ENCODE measurements at regions not wholly inside any gene's neighbourhood (a gene's known extent, or its start where the extent isn't known, plus 50 kb on each side); places are given as distances from the start of the nearest gene placed in this dataset.

- Histone ChIP-seq H3K9me2 (ENCODE audit: insufficient read depth) (peaks cover 11% of the 10 kb centered on the region; the same call in 1 of the 2 replicates), H4K20me1 (replicated peaks; ENCODE audit: insufficient read depth) (no peaks in the 10 kb centered on the region), H3K4me3 (no peak overlapping the region), H3K36me3 (ENCODE audit: insufficient read depth) (no peaks in the 10 kb centered on the region; the same call in 1 of the 2 replicates), H3F3A (replicated peaks; ENCODE audit: low read depth) (no peaks in the 10 kb centered on the region), H3K79me2 (replicated peaks; ENCODE audit: insufficient read depth) (no peaks in the 10 kb centered on the region), H3K27me3 (ENCODE audit: insufficient read depth) (no peaks in the 10 kb centered on the region), H3K27ac (ENCODE audit: low read depth) (no peak overlapping the region), H2AFZ (no peak overlapping the region; the same call in 1 of the 2 replicates), H3K4me1 (ENCODE audit: insufficient read depth) (no peaks in the 10 kb centered on the region), H3K4me2 (no peak overlapping the region)
- Mint-ChIP-seq H3K27ac (no peak overlapping the region), H3K4me1 (no peaks in the 10 kb centered on the region), H3K36me3 (ENCODE audit: low read depth) (peaks cover 29% of the 10 kb centered on the region), H3K4me3 (no peak overlapping the region), H3K27me3 (ENCODE audit: insufficient read depth, low read depth, poor library complexity) (peaks cover 2% of the 10 kb centered on the region), H3K9me3 (peaks cover 34% of the 10 kb centered on the region)
- TF ChIP-seq CREB1 (CRISPR knock-in tag; IDR thresholded peaks at IDR 0.05; ENCODE audit: low read depth) (no peak), NANOG (IDR thresholded peaks at IDR 0.05; ENCODE audit: borderline replicate concordance) (no peak), ZNF462 (CRISPR knock-in tag; IDR thresholded peaks at IDR 0.05) (no peak), ETS1 (IDR thresholded peaks at IDR 0.05) (no peak), CTCF (conservative IDR thresholded peaks at IDR 0.05; ENCODE audit: low read depth in 2 of 2) (no peak), ZNF331 (CRISPR knock-in tag; IDR thresholded peaks at IDR 0.05; ENCODE audit: low read depth) (no peak)
- TF ChIP-seq, protein P1, sequence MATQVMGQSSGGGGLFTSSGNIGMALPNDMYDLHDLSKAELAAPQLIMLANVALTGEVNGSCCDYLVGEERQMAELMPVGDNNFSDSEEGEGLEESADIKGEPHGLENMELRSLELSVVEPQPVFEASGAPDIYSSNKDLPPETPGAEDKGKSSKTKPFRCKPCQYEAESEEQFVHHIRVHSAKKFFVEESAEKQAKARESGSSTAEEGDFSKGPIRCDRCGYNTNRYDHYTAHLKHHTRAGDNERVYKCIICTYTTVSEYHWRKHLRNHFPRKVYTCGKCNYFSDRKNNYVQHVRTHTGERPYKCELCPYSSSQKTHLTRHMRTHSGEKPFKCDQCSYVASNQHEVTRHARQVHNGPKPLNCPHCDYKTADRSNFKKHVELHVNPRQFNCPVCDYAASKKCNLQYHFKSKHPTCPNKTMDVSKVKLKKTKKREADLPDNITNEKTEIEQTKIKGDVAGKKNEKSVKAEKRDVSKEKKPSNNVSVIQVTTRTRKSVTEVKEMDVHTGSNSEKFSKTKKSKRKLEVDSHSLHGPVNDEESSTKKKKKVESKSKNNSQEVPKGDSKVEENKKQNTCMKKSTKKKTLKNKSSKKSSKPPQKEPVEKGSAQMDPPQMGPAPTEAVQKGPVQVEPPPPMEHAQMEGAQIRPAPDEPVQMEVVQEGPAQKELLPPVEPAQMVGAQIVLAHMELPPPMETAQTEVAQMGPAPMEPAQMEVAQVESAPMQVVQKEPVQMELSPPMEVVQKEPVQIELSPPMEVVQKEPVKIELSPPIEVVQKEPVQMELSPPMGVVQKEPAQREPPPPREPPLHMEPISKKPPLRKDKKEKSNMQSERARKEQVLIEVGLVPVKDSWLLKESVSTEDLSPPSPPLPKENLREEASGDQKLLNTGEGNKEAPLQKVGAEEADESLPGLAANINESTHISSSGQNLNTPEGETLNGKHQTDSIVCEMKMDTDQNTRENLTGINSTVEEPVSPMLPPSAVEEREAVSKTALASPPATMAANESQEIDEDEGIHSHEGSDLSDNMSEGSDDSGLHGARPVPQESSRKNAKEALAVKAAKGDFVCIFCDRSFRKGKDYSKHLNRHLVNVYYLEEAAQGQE (IDR thresholded peaks at IDR 0.05; ENCODE audit: unreplicated experiment) = no peak
- DNase-seq (ENCODE audit: low spot score) (no peak), ATAC-seq (no peak)
Measured at GRCh38 chr12:40577834-40578233, 114.4 kb upstream of the CNTN1 start.

Data from GM23338 (cell line).